ENCODE measurements at regions not wholly inside any gene's neighbourhood (a gene's known extent, or its start where the extent isn't known, plus 50 kb on each side); places are given as distances from the start of the nearest gene placed in this dataset.
"Not testable (repeated sequence)": the region's sequence is repeated elsewhere in the genome, so short reads cannot be mapped to it uniquely, and the experiment has no call there.

- POLR2A ChIA-PET: no interaction called here
- H3K27ac ChIP-seq (ENCODE audit: low read length): no peak overlapping the region
- H3K27me3 ChIP-seq (replicated peaks in 1 of 2; ENCODE audit: control insufficient read depth in 2 of 2, extremely low read depth in 1 of 2, insufficient read depth in 2 of 2, low read length in 1 of 2): no peaks in the 10 kb centered on the region
- no peak for ATAC-seq (replicated peaks in 1 of 4)
- no peak for DNase-seq
- Mint-ChIP-seq H3K4me1 (no peaks in the 10 kb centered on the region), H3K9me3 (peaks cover 0 to 7% (median 4%) of the 10 kb centered on the region in 3 donors), H3K27me3 (no peaks in the 10 kb centered on the region), H3K27ac (no peak overlapping the region), H3K4me3 (no peak overlapping the region), H3K36me3 (no peaks in the 10 kb centered on the region)
- no peak overlapping the region for H3K4me3 ChIP-seq (ENCODE audit: control insufficient read depth in 1 of 2, extremely low read depth in 1 of 2, low read length in 1 of 2)
- H3K4me1 ChIP-seq (ENCODE audit: control insufficient read depth in 1 of 2, extremely low read depth in 1 of 2, insufficient read depth in 2 of 2, low read length in 2 of 2): no peaks in the 10 kb centered on the region
- H3K36me3 ChIP-seq (ENCODE audit: control insufficient read depth in 2 of 2, extremely low read depth in 1 of 2, insufficient read depth in 1 of 2, low read length in 1 of 2): no peaks in the 10 kb centered on the region
- no peaks in the 10 kb centered on the region for H3K9me3 ChIP-seq
- CTCF ChIA-PET: no interaction called here
These were observed 1270.0 kb downstream of the ARAP2 start for GRCh38 chr4:34974313-34974680.

- H3K36me3 Mint-ChIP-seq; H3K4me3 ChIP-seq (ENCODE audit: control insufficient read depth in 1 of 2, extremely low read depth in 1 of 2, low read length in 1 of 2); DNase-seq; H3K27ac ChIP-seq (ENCODE audit: low read length); CTCF ChIA-PET; H3K4me1 Mint-ChIP-seq; H3K27me3 Mint-ChIP-seq; H3K4me1 ChIP-seq (ENCODE audit: control insufficient read depth in 1 of 2, extremely low read depth in 1 of 2, insufficient read depth in 2 of 2, low read length in 2 of 2); H3K27me3 ChIP-seq (replicated peaks in 1 of 2; ENCODE audit: control insufficient read depth in 2 of 2, extremely low read depth in 1 of 2, insufficient read depth in 2 of 2, low read length in 1 of 2); ATAC-seq (replicated peaks in 1 of 4); H3K9me3 ChIP-seq; H3K36me3 ChIP-seq (ENCODE audit: control insufficient read depth in 2 of 2, extremely low read depth in 1 of 2, insufficient read depth in 1 of 2, low read length in 1 of 2); POLR2A ChIA-PET; H3K27ac Mint-ChIP-seq; H3K4me3 Mint-ChIP-seq: not testable (repeated sequence)
- H3K9me3 Mint-ChIP-seq: peaks cover 22 to 26% (median 25%) of the 10 kb centered on the region in 3 donors
- 100% methylated on average over 2 of the region's 8 CpGs for WGBS (ENCODE audit: insufficient coverage)
These were observed 1223.1 kb downstream of the ARAP2 start for GRCh38 chr4:35021222-35021621.

- no CpG with 5 or more reads among the region's 3 CpGs for WGBS (ENCODE audit: insufficient coverage)
- H3K4me1 ChIP-seq (ENCODE audit: control insufficient read depth in 1 of 2, extremely low read depth in 1 of 2, insufficient read depth in 2 of 2, low read length in 2 of 2): no peaks in the 10 kb centered on the region
- H3K9me3 ChIP-seq: peaks cover 2% of the 10 kb centered on the region
- no peak overlapping the region for H3K27ac ChIP-seq (ENCODE audit: low read length)
- H3K36me3 ChIP-seq (ENCODE audit: control insufficient read depth in 2 of 2, extremely low read depth in 1 of 2, insufficient read depth in 1 of 2, low read length in 1 of 2): no peaks in the 10 kb centered on the region
- ATAC-seq (replicated peaks in 1 of 4) (no peak), DNase-seq (no peak)
- H3K27ac Mint-ChIP-seq: no peak overlapping the region
- H3K9me3 Mint-ChIP-seq: peaks cover 19 to 20% (median 20%) of the 10 kb centered on the region in 3 donors
- no peak overlapping the region for H3K4me3 Mint-ChIP-seq
- ChIA-PET CTCF (no interaction called here), POLR2A (no interaction called here)
- no peaks in the 10 kb centered on the region for H3K36me3 Mint-ChIP-seq
- no peaks in the 10 kb centered on the region for H3K4me1 Mint-ChIP-seq
- H3K27me3 Mint-ChIP-seq: no peaks in the 10 kb centered on the region
- no peaks in the 10 kb centered on the region for H3K27me3 ChIP-seq (replicated peaks in 1 of 2; ENCODE audit: control insufficient read depth in 2 of 2, extremely low read depth in 1 of 2, insufficient read depth in 2 of 2, low read length in 1 of 2)
- H3K4me3 ChIP-seq (ENCODE audit: control insufficient read depth in 1 of 2, extremely low read depth in 1 of 2, low read length in 1 of 2): no peak overlapping the region
These were observed 1219.0 kb downstream of the ARAP2 start for GRCh38 chr4:35025152-35025834.

GRCh38 chr4:35038079-35038805, 1206.1 kb downstream of the ARAP2 start:
- H3K27ac ChIP-seq (ENCODE audit: low read length): no peak overlapping the region
- no peaks in the 10 kb centered on the region for H3K9me3 ChIP-seq
- Mint-ChIP-seq H3K4me1 (no peaks in the 10 kb centered on the region), H3K9me3 (peaks cover 4 to 19% (median 10%) of the 10 kb centered on the region in 3 donors), H3K36me3 (no peaks in the 10 kb centered on the region), H3K27me3 (no peaks in the 10 kb centered on the region), H3K4me3 (no peak overlapping the region), H3K27ac (no peak overlapping the region)
- no peaks in the 10 kb centered on the region for H3K27me3 ChIP-seq (replicated peaks in 1 of 2; ENCODE audit: control insufficient read depth in 2 of 2, extremely low read depth in 1 of 2, insufficient read depth in 2 of 2, low read length in 1 of 2)
- no peaks in the 10 kb centered on the region for H3K4me1 ChIP-seq (ENCODE audit: control insufficient read depth in 1 of 2, extremely low read depth in 1 of 2, insufficient read depth in 2 of 2, low read length in 2 of 2)
- CTCF ChIA-PET: no interaction called here
- POLR2A ChIA-PET: no interaction called here
- DNase-seq (no peak), ATAC-seq (replicated peaks in 1 of 4) (no peak)
- WGBS (ENCODE audit: insufficient coverage): 88% methylated on average over 27 of the region's 29 CpGs
- no peaks in the 10 kb centered on the region for H3K36me3 ChIP-seq (ENCODE audit: control insufficient read depth in 2 of 2, extremely low read depth in 1 of 2, insufficient read depth in 1 of 2, low read length in 1 of 2)
- H3K4me3 ChIP-seq (ENCODE audit: control insufficient read depth in 1 of 2, extremely low read depth in 1 of 2, low read length in 1 of 2): no peak overlapping the region

- ChIA-PET POLR2A (no interaction called here), CTCF (no interaction called here)
- H3K4me1 Mint-ChIP-seq: no peaks in the 10 kb centered on the region
- H3K4me3 Mint-ChIP-seq: no peak overlapping the region
- H3K4me3 ChIP-seq (ENCODE audit: control insufficient read depth in 1 of 2, extremely low read depth in 1 of 2, low read length in 1 of 2): no peak overlapping the region
- WGBS (ENCODE audit: insufficient coverage): 77% methylated on average over 6 of the region's 7 CpGs
- DNase-seq (no peak), ATAC-seq (replicated peaks in 1 of 4) (no peak)
- no peaks in the 10 kb centered on the region for H3K4me1 ChIP-seq (ENCODE audit: control insufficient read depth in 1 of 2, extremely low read depth in 1 of 2, insufficient read depth in 2 of 2, low read length in 2 of 2)
- no peaks in the 10 kb centered on the region for H3K9me3 ChIP-seq
- no peaks in the 10 kb centered on the region for H3K27me3 Mint-ChIP-seq
- H3K36me3 Mint-ChIP-seq: no peaks in the 10 kb centered on the region
- no peak overlapping the region for H3K27ac Mint-ChIP-seq
- H3K9me3 Mint-ChIP-seq: peaks cover 3 to 17% (median 8%) of the 10 kb centered on the region in 3 donors
- H3K36me3 ChIP-seq (ENCODE audit: control insufficient read depth in 2 of 2, extremely low read depth in 1 of 2, insufficient read depth in 1 of 2, low read length in 1 of 2): no peaks in the 10 kb centered on the region
- H3K27ac ChIP-seq (ENCODE audit: low read length): no peak overlapping the region
- H3K27me3 ChIP-seq (replicated peaks in 1 of 2; ENCODE audit: control insufficient read depth in 2 of 2, extremely low read depth in 1 of 2, insufficient read depth in 2 of 2, low read length in 1 of 2): no peaks in the 10 kb centered on the region
These were observed 1205.5 kb downstream of the ARAP2 start for GRCh38 chr4:35038845-35039244.

- no CpG with 5 or more reads among the region's 9 CpGs for WGBS (ENCODE audit: insufficient coverage)
- no peaks in the 10 kb centered on the region for H3K27me3 ChIP-seq (replicated peaks in 1 of 2; ENCODE audit: control insufficient read depth in 2 of 2, extremely low read depth in 1 of 2, insufficient read depth in 2 of 2, low read length in 1 of 2)
- no peak overlapping the region for H3K4me3 ChIP-seq (ENCODE audit: control insufficient read depth in 1 of 2, extremely low read depth in 1 of 2, low read length in 1 of 2)
- ChIA-PET CTCF (no interaction called here), POLR2A (no interaction called here)
- Mint-ChIP-seq H3K9me3 (peaks cover 0 to 11% (median 4%) of the 10 kb centered on the region in 3 donors), H3K27ac (no peak overlapping the region), H3K4me1 (no peaks in the 10 kb centered on the region), H3K36me3 (no peaks in the 10 kb centered on the region), H3K4me3 (no peak overlapping the region), H3K27me3 (no peaks in the 10 kb centered on the region)
- DNase-seq: no peak
- H3K9me3 ChIP-seq: no peaks in the 10 kb centered on the region
- no peaks in the 10 kb centered on the region for H3K36me3 ChIP-seq (ENCODE audit: control insufficient read depth in 2 of 2, extremely low read depth in 1 of 2, insufficient read depth in 1 of 2, low read length in 1 of 2)
- H3K27ac ChIP-seq (ENCODE audit: low read length): no peak overlapping the region
- ATAC-seq (replicated peaks in 1 of 4): no peak
- no peaks in the 10 kb centered on the region for H3K4me1 ChIP-seq (ENCODE audit: control insufficient read depth in 1 of 2, extremely low read depth in 1 of 2, insufficient read depth in 2 of 2, low read length in 2 of 2)
These were observed 1191.8 kb downstream of the ARAP2 start for GRCh38 chr4:35052546-35052945.
